ENCODE measurements at regions not wholly inside any gene's neighbourhood (a gene's known extent, or its start where the extent isn't known, plus 50 kb on each side); places are given as distances from the start of the nearest gene placed in this dataset.

DNA sequence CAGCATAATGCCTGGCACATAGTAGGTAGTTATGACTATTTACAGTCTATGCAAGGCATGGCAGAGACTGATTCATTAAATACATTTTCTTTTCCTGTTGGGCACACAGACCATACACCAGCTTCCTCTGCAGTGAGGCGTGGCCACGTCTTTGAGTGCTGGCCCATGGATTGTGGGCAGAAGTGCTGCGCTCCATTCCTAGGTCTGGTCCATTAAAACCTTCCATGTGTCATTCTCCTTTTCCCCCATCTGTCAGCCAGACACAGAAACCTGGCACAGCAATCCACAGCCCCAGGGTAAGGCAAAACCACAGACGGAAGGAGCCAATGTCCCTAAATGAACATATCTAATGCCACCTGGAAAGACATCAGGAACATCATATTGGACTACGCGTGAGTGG, 141.9 kb downstream of the TTC32 start:
- no peak for TF ChIP-seq FOXP2 (optimal IDR thresholded peaks at IDR 0.05; ENCODE audit: borderline replicate concordance, extremely low read depth, extremely low read length, insufficient read depth)
- TF ChIP-seq TAF1 (IDR thresholded peaks at IDR 0.05; ENCODE audit: borderline replicate concordance, insufficient read depth, low read length), result no peak
- TF ChIP-seq POLR2AphosphoS5 (IDR thresholded peaks at IDR 0.05; ENCODE audit: low read depth, low read length), result no peak
- TF ChIP-seq, protein P1, sequence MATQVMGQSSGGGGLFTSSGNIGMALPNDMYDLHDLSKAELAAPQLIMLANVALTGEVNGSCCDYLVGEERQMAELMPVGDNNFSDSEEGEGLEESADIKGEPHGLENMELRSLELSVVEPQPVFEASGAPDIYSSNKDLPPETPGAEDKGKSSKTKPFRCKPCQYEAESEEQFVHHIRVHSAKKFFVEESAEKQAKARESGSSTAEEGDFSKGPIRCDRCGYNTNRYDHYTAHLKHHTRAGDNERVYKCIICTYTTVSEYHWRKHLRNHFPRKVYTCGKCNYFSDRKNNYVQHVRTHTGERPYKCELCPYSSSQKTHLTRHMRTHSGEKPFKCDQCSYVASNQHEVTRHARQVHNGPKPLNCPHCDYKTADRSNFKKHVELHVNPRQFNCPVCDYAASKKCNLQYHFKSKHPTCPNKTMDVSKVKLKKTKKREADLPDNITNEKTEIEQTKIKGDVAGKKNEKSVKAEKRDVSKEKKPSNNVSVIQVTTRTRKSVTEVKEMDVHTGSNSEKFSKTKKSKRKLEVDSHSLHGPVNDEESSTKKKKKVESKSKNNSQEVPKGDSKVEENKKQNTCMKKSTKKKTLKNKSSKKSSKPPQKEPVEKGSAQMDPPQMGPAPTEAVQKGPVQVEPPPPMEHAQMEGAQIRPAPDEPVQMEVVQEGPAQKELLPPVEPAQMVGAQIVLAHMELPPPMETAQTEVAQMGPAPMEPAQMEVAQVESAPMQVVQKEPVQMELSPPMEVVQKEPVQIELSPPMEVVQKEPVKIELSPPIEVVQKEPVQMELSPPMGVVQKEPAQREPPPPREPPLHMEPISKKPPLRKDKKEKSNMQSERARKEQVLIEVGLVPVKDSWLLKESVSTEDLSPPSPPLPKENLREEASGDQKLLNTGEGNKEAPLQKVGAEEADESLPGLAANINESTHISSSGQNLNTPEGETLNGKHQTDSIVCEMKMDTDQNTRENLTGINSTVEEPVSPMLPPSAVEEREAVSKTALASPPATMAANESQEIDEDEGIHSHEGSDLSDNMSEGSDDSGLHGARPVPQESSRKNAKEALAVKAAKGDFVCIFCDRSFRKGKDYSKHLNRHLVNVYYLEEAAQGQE (IDR thresholded peaks at IDR 0.05; ENCODE audit: insufficient read depth in 1 of 2, low read depth in 2 of 2, low read length in 2 of 2), result no peak
- TF ChIP-seq SIN3A (IDR thresholded peaks at IDR 0.05; ENCODE audit: borderline replicate concordance, insufficient read depth, low read length), result no peak

- no peak for TF ChIP-seq TAF1 (IDR thresholded peaks at IDR 0.05; ENCODE audit: borderline replicate concordance, insufficient read depth, low read length)
- no peak for TF ChIP-seq POLR2AphosphoS5 (IDR thresholded peaks at IDR 0.05; ENCODE audit: low read depth, low read length)
Observed at GRCh38 chr2:19758658-19759057, 143.1 kb downstream of the TTC32 start.

- no peak for TF ChIP-seq FOXP2 (optimal IDR thresholded peaks at IDR 0.05; ENCODE audit: borderline replicate concordance, extremely low read depth, extremely low read length, insufficient read depth)
- TF ChIP-seq, protein P1 (IDR thresholded peaks at IDR 0.05; ENCODE audit: insufficient read depth in 1 of 2, low read depth in 2 of 2, low read length in 2 of 2), result no peak
- TF ChIP-seq POLR2AphosphoS5 (IDR thresholded peaks at IDR 0.05; ENCODE audit: low read depth, low read length), result no peak
- no peak for TF ChIP-seq TAF1 (IDR thresholded peaks at IDR 0.05; ENCODE audit: borderline replicate concordance, insufficient read depth, low read length)
- no peak for TF ChIP-seq SIN3A (IDR thresholded peaks at IDR 0.05; ENCODE audit: borderline replicate concordance, insufficient read depth, low read length)
Observed at GRCh38 chr2:19757586-19757985, 144.2 kb downstream of the TTC32 start.

DNA sequence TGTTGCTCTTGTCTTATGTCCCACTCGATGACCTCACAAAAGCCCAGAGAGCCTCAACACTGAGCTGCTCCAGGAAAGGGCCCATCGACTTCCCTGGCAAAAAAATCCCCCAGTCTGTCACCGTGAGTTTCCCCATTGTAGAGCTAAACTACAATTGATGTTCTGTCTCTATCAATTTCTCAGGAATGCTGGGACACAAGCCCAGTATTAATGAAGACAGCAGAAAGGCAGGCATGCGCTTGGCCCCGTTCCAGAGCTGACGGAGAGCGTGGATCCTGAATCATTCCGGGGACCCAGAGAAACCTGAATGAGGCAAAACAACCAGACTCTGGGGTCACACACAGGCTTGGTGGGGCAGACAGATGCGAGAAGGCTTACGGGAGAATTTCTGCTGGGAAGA, 146.9 kb downstream of the TTC32 start:
- no peak for TF ChIP-seq POLR2AphosphoS5 (IDR thresholded peaks at IDR 0.05; ENCODE audit: low read depth, low read length)
- no peak for TF ChIP-seq SIN3A (IDR thresholded peaks at IDR 0.05; ENCODE audit: borderline replicate concordance, insufficient read depth, low read length)
- TF ChIP-seq, protein P1 (IDR thresholded peaks at IDR 0.05; ENCODE audit: insufficient read depth in 1 of 2, low read depth in 2 of 2, low read length in 2 of 2), result no peak
- no peak for TF ChIP-seq TAF1 (IDR thresholded peaks at IDR 0.05; ENCODE audit: borderline replicate concordance, insufficient read depth, low read length)
- no peak for TF ChIP-seq FOXP2 (optimal IDR thresholded peaks at IDR 0.05; ENCODE audit: borderline replicate concordance, extremely low read depth, extremely low read length, insufficient read depth)

- no peak for TF ChIP-seq SIN3A (IDR thresholded peaks at IDR 0.05; ENCODE audit: borderline replicate concordance, insufficient read depth, low read length)
- TF ChIP-seq POLR2AphosphoS5 (IDR thresholded peaks at IDR 0.05; ENCODE audit: low read depth, low read length), result no peak
- no peak for TF ChIP-seq FOXP2 (optimal IDR thresholded peaks at IDR 0.05; ENCODE audit: borderline replicate concordance, extremely low read depth, extremely low read length, insufficient read depth)
- TF ChIP-seq TAF1 (IDR thresholded peaks at IDR 0.05; ENCODE audit: borderline replicate concordance, insufficient read depth, low read length), result no peak
- TF ChIP-seq, protein P1 (IDR thresholded peaks at IDR 0.05; ENCODE audit: insufficient read depth in 1 of 2, low read depth in 2 of 2, low read length in 2 of 2), result no peak
Observed at GRCh38 chr2:19753818-19754217, 148.0 kb downstream of the TTC32 start.

Measured in PFSK-1 (cell line).